Stomach (tissue), 4 donors: ENCODE measurements at regions not wholly inside any gene's neighbourhood (a gene's known extent, or its start where the extent isn't known, plus 50 kb on each side); places are given as distances from the start of the nearest gene placed in this dataset.

ENCODE experiments used
- EP300 ChIP-seq: sonication (generic); formaldehyde crosslinking; IDR thresholded peaks from one replicate; pipeline ENCODE4 v1.6.1; 2017; ENCODE audit warnings: antibody characterized with exemption
- POLR2A ChIP-seq, 4 donors: fragments of 450-650 bp; IDR thresholded peaks; one replicate each; pipeline ENCODE4 v1.6.1; 2016; ENCODE audit warnings: antibody characterized with exemption in 4 of 4, control low read depth in 2 of 4, mild to moderate bottlenecking in 1 of 4, moderate library complexity in 1 of 4
- POLR2AphosphoS5 ChIP-seq, 3 donors: sonication (generic); formaldehyde crosslinking; IDR thresholded peaks; one replicate each; pipeline ENCODE4 v1.6.1; 2016; ENCODE audit warnings: antibody characterized with exemption in 3 of 3
- TF ChIP-seq, protein P1 (sequence below), 7 experiments: fragments of 450-650 bp in 4 of 7; fragments of 200-600 bp in 3 of 7; sonication (generic) in 3 of 7; IDR thresholded peaks; one replicate each; pipeline ENCODE4 v1.5.1; 2016 to 2019; ENCODE audit warnings: antibody characterized with exemption in 7 of 7, control low read depth in 2 of 7, mild to moderate bottlenecking in 1 of 7

DNA sequence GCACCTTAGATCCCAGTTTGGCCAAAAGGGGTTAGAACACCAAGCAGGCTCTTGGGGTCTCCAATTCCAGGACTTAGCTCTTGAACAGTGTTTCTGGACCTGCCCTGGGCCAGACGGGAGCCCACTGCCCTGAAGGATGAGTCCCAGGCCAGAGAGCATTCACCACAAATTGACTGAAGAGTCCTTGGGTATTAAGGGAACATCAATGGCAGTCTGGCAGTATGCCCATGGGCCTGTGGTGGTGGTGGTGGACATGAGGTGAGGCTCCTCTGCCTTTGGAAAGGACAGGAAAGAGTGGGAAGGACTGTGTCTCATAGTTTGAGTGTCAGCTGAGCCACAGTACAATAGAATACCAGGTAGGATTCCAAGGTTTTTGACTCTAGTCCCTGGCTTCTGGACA lies 960.0 kb downstream of the DIPK2A start:
- TF ChIP-seq, protein P1, sequence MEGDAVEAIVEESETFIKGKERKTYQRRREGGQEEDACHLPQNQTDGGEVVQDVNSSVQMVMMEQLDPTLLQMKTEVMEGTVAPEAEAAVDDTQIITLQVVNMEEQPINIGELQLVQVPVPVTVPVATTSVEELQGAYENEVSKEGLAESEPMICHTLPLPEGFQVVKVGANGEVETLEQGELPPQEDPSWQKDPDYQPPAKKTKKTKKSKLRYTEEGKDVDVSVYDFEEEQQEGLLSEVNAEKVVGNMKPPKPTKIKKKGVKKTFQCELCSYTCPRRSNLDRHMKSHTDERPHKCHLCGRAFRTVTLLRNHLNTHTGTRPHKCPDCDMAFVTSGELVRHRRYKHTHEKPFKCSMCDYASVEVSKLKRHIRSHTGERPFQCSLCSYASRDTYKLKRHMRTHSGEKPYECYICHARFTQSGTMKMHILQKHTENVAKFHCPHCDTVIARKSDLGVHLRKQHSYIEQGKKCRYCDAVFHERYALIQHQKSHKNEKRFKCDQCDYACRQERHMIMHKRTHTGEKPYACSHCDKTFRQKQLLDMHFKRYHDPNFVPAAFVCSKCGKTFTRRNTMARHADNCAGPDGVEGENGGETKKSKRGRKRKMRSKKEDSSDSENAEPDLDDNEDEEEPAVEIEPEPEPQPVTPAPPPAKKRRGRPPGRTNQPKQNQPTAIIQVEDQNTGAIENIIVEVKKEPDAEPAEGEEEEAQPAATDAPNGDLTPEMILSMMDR (IDR thresholded peaks at IDR 0.05): no peak
- TF ChIP-seq POLR2A (IDR thresholded peaks at IDR 0.05) (no peak), POLR2AphosphoS5 (IDR thresholded peaks at IDR 0.05) (no peak), EP300 (no peak)
